SK-N-SH (cell line): ENCODE measurements at regions not wholly inside any gene's neighbourhood (a gene's known extent, or its start where the extent isn't known, plus 50 kb on each side); places are given as distances from the start of the nearest gene placed in this dataset.
A peak's percentile ranks its signal among the peaks of the same experiment; 100 is the strongest.

Source experiments
- CTCF ChIA-PET: fragments of 300-600, 350-600 bp; formaldehyde crosslinking; extraction: SDS; loops from one replicate; lab custom pipeline; 2021; lab: Yijun Ruan, JAX
- POLR2A ChIA-PET: fragments of 350-600 bp; sonication (Branson Sonifier 250); formaldehyde crosslinking; extraction: SDS; loops from one replicate; lab custom pipeline; 2020; ENCODE audit warnings: antibody characterized with exemption, inconsistent platforms; lab: Yijun Ruan, JAX
- DNase-seq: peaks from one replicate; pipeline ENCODE4 v3.0.0; 2012
- H2AFZ ChIP-seq: fragments of 200-600 bp; sonication (generic); 2 replicates; pipeline ENCODE4 v1.8.1; 2016; ENCODE audit warnings: antibody characterized with exemption, mild to moderate bottlenecking, low read depth
- H3F3A ChIP-seq: fragments of 200-600 bp; sonication (generic); replicated peaks from 2 replicates; pipeline ENCODE3; 2016; ENCODE audit warnings: antibody characterized with exemption, mild to moderate bottlenecking; ENCODE audit not compliant: insufficient read depth
- H3K27ac ChIP-seq, 2 experiments: fragments of 200-500 bp in 1 of 2; fragments of 200-600 bp in 1 of 2; sonication (Bioruptor generic) in 1 of 2; sonication (generic), shearing (Covaris generic) in 1 of 2; 2 replicates each; pipeline versions ENCODE4 v1.5.1 to v1.6.1; 2014 to 2016; ENCODE audit warnings: low read depth in 2 of 2, inconsistent platforms in 1 of 2, low read length in 1 of 2, mild to moderate bottlenecking in 1 of 2, mixed read lengths in 1 of 2
- H3K27me3 ChIP-seq: fragments of 200-600 bp; sonication (generic), shearing (Covaris generic); 2 replicates; pipeline ENCODE4 v1.6.1; 2016; ENCODE audit warnings: mixed run types; ENCODE audit not compliant: insufficient read depth
- H3K36me3 ChIP-seq, 2 experiments: fragments of 200-500 bp in 1 of 2; fragments of 200-600 bp in 1 of 2; sonication (Bioruptor generic) in 1 of 2; sonication (generic) in 1 of 2; replicated peaks in 1 of 2; 2 replicates each; pipeline versions ENCODE3 to v1.5.1; 2014 to 2016; ENCODE audit warnings: low read length in 1 of 2, mild to moderate bottlenecking in 1 of 2; ENCODE audit not compliant: insufficient read depth in 2 of 2, control insufficient read depth in 1 of 2
- H3K4me1 ChIP-seq, 2 experiments: fragments of 200-500 bp in 1 of 2; fragments of 200-600 bp in 1 of 2; sonication (Bioruptor generic) in 1 of 2; sonication (generic), shearing (Covaris generic) in 1 of 2; 2 replicates each; pipeline versions ENCODE4 v1.5.1 to v1.6.1; 2014 to 2016; ENCODE audit warnings: low read depth in 1 of 2, low read length in 1 of 2, mixed run types in 1 of 2; ENCODE audit not compliant: insufficient read depth in 2 of 2, control insufficient read depth in 1 of 2
- H3K4me2 ChIP-seq: fragments of 200-600 bp; sonication (generic), shearing (Covaris generic); 2 replicates; pipeline ENCODE4 v1.6.1; 2017; ENCODE audit warnings: mixed run types
- H3K4me3 ChIP-seq, 2 experiments: fragments of 200-500 bp in 1 of 2; fragments of 200-600 bp in 1 of 2; sonication (Bioruptor generic) in 1 of 2; sonication (generic), shearing (Covaris generic) in 1 of 2; 2 replicates each; pipeline versions ENCODE4 v1.5.1 to v1.8.1; 2014 to 2016; ENCODE audit warnings: low read depth in 2 of 2, inconsistent platforms in 1 of 2, low read length in 1 of 2, mild to moderate bottlenecking in 1 of 2, mixed read lengths in 1 of 2, moderate library complexity in 1 of 2
- H3K79me2 ChIP-seq: fragments of 200-600 bp; sonication (generic); 2 replicates; pipeline ENCODE4 v1.8.1; 2017; ENCODE audit warnings: mild to moderate bottlenecking; ENCODE audit not compliant: insufficient read depth
- H3K9ac ChIP-seq: fragments of 200-600 bp; sonication (generic); 2 replicates; pipeline ENCODE4 v1.6.1; 2017; ENCODE audit warnings: mixed run types
- H3K9me2 ChIP-seq: fragments of 200-600 bp; sonication (generic); 2 replicates; pipeline ENCODE4 v1.6.1; 2017; ENCODE audit warnings: mixed run types
- H3K9me3 ChIP-seq: fragments of 200-600 bp; sonication (generic); 2 replicates; pipeline ENCODE4 v1.6.1; 2017; ENCODE audit warnings: mixed run types, mild to moderate bottlenecking, moderate library complexity
- H4K20me1 ChIP-seq: fragments of 200-600 bp; sonication (generic); 2 replicates; pipeline ENCODE4 v1.6.1; 2017; ENCODE audit warnings: mild to moderate bottlenecking, mixed run types; ENCODE audit not compliant: insufficient read depth
- ELF1 ChIP-seq: IDR thresholded peaks from 2 replicates; pipeline ENCODE4 v1.4.0; 2012
- EZH2phosphoT487 ChIP-seq: fragments of 200-600 bp; sonication (generic); IDR thresholded peaks from 2 replicates; pipeline ENCODE4 v1.6.1; 2017; ENCODE audit warnings: low read depth, mixed run types, mild to moderate bottlenecking, antibody characterized with exemption, moderate library complexity, borderline replicate concordance
- FOXJ3 ChIP-seq: sonication (generic); formaldehyde crosslinking; IDR thresholded peaks from 2 replicates; pipeline ENCODE4 v1.5.1; 2020; ENCODE audit warnings: mild to moderate bottlenecking, missing genetic modification reagents
- FOXM1 ChIP-seq: IDR thresholded peaks from 2 replicates; pipeline ENCODE4 v1.4.0; 2012; ENCODE audit warnings: low read depth, mild to moderate bottlenecking
- GABPA ChIP-seq: IDR thresholded peaks from 2 replicates; pipeline ENCODE4 v1.4.0; 2012; ENCODE audit warnings: low read depth, mild to moderate bottlenecking
- GATA2 ChIP-seq: sonication (generic); formaldehyde crosslinking; IDR thresholded peaks from 2 replicates; pipeline ENCODE4 v1.5.0; 2020; ENCODE audit warnings: mild to moderate bottlenecking, missing genetic modification reagents
- MAX ChIP-seq: IDR thresholded peaks from 2 replicates; pipeline ENCODE4 v1.4.0; 2012; ENCODE audit warnings: low read depth
- MEF2A ChIP-seq: IDR thresholded peaks from 2 replicates; pipeline ENCODE4 v1.4.0; 2012; ENCODE audit warnings: low read depth, borderline replicate concordance
- NRF1 ChIP-seq: IDR thresholded peaks from 2 replicates; pipeline ENCODE4 v1.6.1; 2012; ENCODE audit warnings: low read depth, mild to moderate bottlenecking, low read length
- PBX3 ChIP-seq: IDR thresholded peaks from 2 replicates; pipeline ENCODE4; 2012
- RAD21 ChIP-seq: IDR thresholded peaks from 2 replicates; pipeline ENCODE4 v1.6.1; 2012; ENCODE audit warnings: mild to moderate bottlenecking, low read length
- SIN3A ChIP-seq: IDR thresholded peaks from 2 replicates; pipeline ENCODE4 v1.6.1; 2012; ENCODE audit warnings: low read depth, mild to moderate bottlenecking, low read length, moderate library complexity, borderline replicate concordance
- SMC3 ChIP-seq: IDR thresholded peaks from 2 replicates; pipeline ENCODE4 v1.6.1; 2012; ENCODE audit warnings: low read depth, low read length, improper control_type of control experiment
- TCF12 ChIP-seq: IDR thresholded peaks from 2 replicates; pipeline ENCODE4 v1.4.0; 2012
- USF1 ChIP-seq: IDR thresholded peaks from 2 replicates; pipeline ENCODE4 v1.4.0; 2012; ENCODE audit warnings: low read depth, borderline replicate concordance
- USF2 ChIP-seq: fragments of 150-350 bp; IDR thresholded peaks from 2 replicates; pipeline ENCODE4 v1.6.1; 2017; ENCODE audit warnings: antibody characterized with exemption, low read length, low read depth, borderline replicate concordance
- WGBS: methylation state at CpG from one replicate; pipeline ENCODE4 v1.1.6; 2017; ENCODE audit warnings: low lambda C conversion rate; 5-methylcytosine and 5-hydroxymethylcytosine counted together

- H2AFZ ChIP-seq: no peak overlapping the region
- DNase-seq: no peak
- TF ChIP-seq ELF1: no peak
- 0 out of 2 replicates have a peak, but pooled peaks have one; percentile 9 for TF ChIP-seq TCF12
- H3K9me2 ChIP-seq: no peaks in the 10 kb centered on the region
- H3F3A ChIP-seq: no peaks in the 10 kb centered on the region
- H3K4me3 ChIP-seq: no peak overlapping the region
- peaks cover 0 to 13% of the 10 kb centered on the region in 2 experiments; a peak in 2 of 4 replicates for H3K4me1 ChIP-seq
- H3K9me3 ChIP-seq: no peaks in the 10 kb centered on the region
- no peaks in the 10 kb centered on the region for H3K36me3 ChIP-seq
- no peaks in the 10 kb centered on the region for H3K79me2 ChIP-seq
- no peak overlapping the region for H3K4me2 ChIP-seq
- ChIA-PET POLR2A (no interaction called here), CTCF (no interaction called here)
- 43% methylated on average over 3 of the region's 3 CpGs for WGBS
- no peak overlapping the region for H3K9ac ChIP-seq
- no peak overlapping the region for H3K27ac ChIP-seq
- no peaks in the 10 kb centered on the region for H4K20me1 ChIP-seq
- H3K27me3 ChIP-seq: no peaks in the 10 kb centered on the region
These were observed 174.3 kb upstream of the ZBTB20 start for GRCh38 chr3:115321400-115321805.

GRCh38 chr3:115322901-115323300 lies 175.8 kb upstream of the ZBTB20 start:
- Histone ChIP-seq H4K20me1 (no peaks in the 10 kb centered on the region), H2AFZ (no peak overlapping the region), H3K4me1 (peaks cover 0 to 13% of the 10 kb centered on the region in 2 experiments; a peak in 2 of 4 replicates), H3K36me3 (no peaks in the 10 kb centered on the region), H3K4me2 (no peak overlapping the region), H3K4me3 (no peak overlapping the region), H3K79me2 (no peaks in the 10 kb centered on the region), H3K9me2 (no peaks in the 10 kb centered on the region), H3K9me3 (no peaks in the 10 kb centered on the region), H3K27me3 (no peaks in the 10 kb centered on the region), H3K9ac (no peak overlapping the region), H3F3A (no peaks in the 10 kb centered on the region), H3K27ac (no peak overlapping the region)
- ChIA-PET POLR2A (no interaction called here), CTCF (no interaction called here)
- TF ChIP-seq PBX3 (no peak), FOXM1 (no peak), NRF1 (no peak), TCF12 (no peak), MEF2A (no peak), SIN3A (no peak), FOXJ3 (CRISPR knock-in tag) (no peak), MAX (no peak), USF2 (no peak), EZH2phosphoT487 (no peak), USF1 (no peak), GABPA (no peak), RAD21 (no peak), SMC3 (no peak), GATA2 (no peak)
- WGBS: 77% methylated on average over 3 of the region's 3 CpGs
- no peak for DNase-seq
